Adrenal gland (tissue), 9 donors: ENCODE measurements at regions not wholly inside any gene's neighbourhood (a gene's known extent, or its start where the extent isn't known, plus 50 kb on each side); places are given as distances from the start of the nearest gene placed in this dataset.
A peak's percentile ranks its signal among the peaks of the same experiment; 100 is the strongest.

ENCODE experiments used
- DNase-seq, 7 donors: peaks; one replicate each; pipeline ENCODE4 v3.0.0-alpha.2; 2019 to 2020
- H3K27ac ChIP-seq, 5 donors: fragments of 200-600 bp; sonication (generic) in 4 of 5; 1 replicate in 3 of 5; 2 replicates in 2 of 5; pipeline versions ENCODE4 v1.5.1 to v1.8.0; 2016 to 2020; ENCODE audit warnings: mild to moderate bottlenecking in 1 of 5
- H3K27me3 ChIP-seq: fragments of 200-600 bp; 2 replicates; pipeline ENCODE4 v1.8.0; 2021
- H3K36me3 ChIP-seq, 2 donors: fragments of 200-600 bp; replicated peaks in 1 of 2; 1 replicate in 1 of 2; 2 replicates in 1 of 2; pipeline versions ENCODE4 v1.5.1 to v1.8.0; 2018 to 2022
- H3K4me1 ChIP-seq, 2 donors: fragments of 200-600 bp; replicated peaks in 1 of 2; 1 replicate in 1 of 2; 2 replicates in 1 of 2; pipeline versions ENCODE4 v1.5.1 to v1.8.0; 2018 to 2021
- H3K4me3 ChIP-seq, 4 donors: fragments of 200-600 bp; sonication (generic) in 3 of 4; one replicate each; pipeline ENCODE4 v1.5.1; 2016 to 2018
- H3K9me3 ChIP-seq, 3 donors: fragments of 200-600 bp; sonication (generic) in 1 of 3; replicated peaks in 1 of 3; 1 replicate in 2 of 3; 2 replicates in 1 of 3; pipeline versions ENCODE4 v1.5.1 to v1.8.0; 2016 to 2021
- CTCF ChIP-seq, 6 experiments: fragments of 450-650 bp in 4 of 6; fragments of 200-600 bp in 2 of 6; sonication (generic) in 1 of 6; IDR thresholded peaks; 1 replicate in 5 of 6; 2 replicates in 1 of 6; pipeline versions ENCODE4 v1.5.1 to v1.8.0; 2016 to 2021; ENCODE audit warnings: antibody characterized with exemption in 6 of 6, mild to moderate bottlenecking in 2 of 6, moderate library complexity in 1 of 6
- POLR2A ChIP-seq, 2 donors: fragments of 450-650 bp; IDR thresholded peaks; one replicate each; pipeline ENCODE4 v1.6.1; 2017; ENCODE audit warnings: antibody characterized with exemption in 2 of 2, mild to moderate bottlenecking in 2 of 2, moderate library complexity in 1 of 2
- WGBS, 4 donors: extraction: QIAGEN DNeasy Blood & Tissue Kit in 2 of 4; methylation state at CpG; one replicate each; pipeline versions ENCODE4 v1.1.5 to v1.1.7; 2013 to 2017; 5-methylcytosine and 5-hydroxymethylcytosine counted together
- intact Hi-C, 2 donors: fragments of 100-400 bp; cut with DNase I; formaldehyde crosslinking; loops; one replicate each; pipeline versions ENCODE4 v1.14.1 to v1.15.0; 2022 to 2023
- donor health status: healthy with polysubstance abuse.
- donor health status: Bipolar disorder and iron deficiency.
- donor health status: DM: yes; HTN: yes; CAD: no.
- donor health status: DM: no; HTN: no; CAD: no.
- donor health status: DM: no; HTN: no; CAD: no.

- H3K27ac ChIP-seq = no peak overlapping the region
- TF ChIP-seq POLR2A (IDR thresholded peaks at IDR 0.05) = no peak
- TF ChIP-seq CTCF (IDR thresholded peaks at IDR 0.05) = no peak
- H3K4me1 ChIP-seq = peaks cover 0 to 7% of the 10 kb centered on the region in 2 donors
- no peak overlapping the region for H3K4me3 ChIP-seq
- 79 to 89% (median 81%) methylated on average over 1 of the region's 1 CpG for WGBS, 4 donors
- no peaks in the 10 kb centered on the region for H3K27me3 ChIP-seq
- H3K9me3 ChIP-seq = no peaks in the 10 kb centered on the region
- intact Hi-C loops = no loop called here
- no peaks in the 10 kb centered on the region for H3K36me3 ChIP-seq
- no peak for DNase-seq
These were observed 54.3 kb upstream of the MYRIP start for GRCh38 chr3:39755100-39755499.

- Histone ChIP-seq H3K4me3 (no peak overlapping the region), H3K36me3 (no peaks in the 10 kb centered on the region), H3K4me1 (peaks cover 0 to 2% of the 10 kb centered on the region in 2 donors), H3K27ac (no peak overlapping the region), H3K9me3 (no peaks in the 10 kb centered on the region), H3K27me3 (no peaks in the 10 kb centered on the region)
- 69 to 86% (median 75%) methylated on average over 2 of the region's 2 CpGs for WGBS, 4 donors
- peak in 2 of 7 donors; percentile 1 to 50 for DNase-seq
- no peak for TF ChIP-seq POLR2A (IDR thresholded peaks at IDR 0.05)
- TF ChIP-seq CTCF (IDR thresholded peaks at IDR 0.05) = no peak
- intact Hi-C loops = no loop called here
These were observed 52.1 kb upstream of the MYRIP start for GRCh38 chr3:39757307-39757706.
